ENCODE measurements at regions not wholly inside any gene's neighbourhood (a gene's known extent, or its start where the extent isn't known, plus 50 kb on each side); places are given as distances from the start of the nearest gene placed in this dataset.

GRCh38 chr20:3325864-3326263 is 81.6 kb downstream of the DNAAF9 start:
- DNase-seq (ENCODE audit: low read depth): no peak
- no peak for TF ChIP-seq CTCF (IDR thresholded peaks at IDR 0.05; ENCODE audit: control insufficient read depth, extremely low read depth, insufficient read depth)
- no peak overlapping the region for H3K4me3 ChIP-seq (ENCODE audit: low read depth, low read length)

- DNase-seq (ENCODE audit: low read depth): no peak
Measured at GRCh38 chr20:3323398-3323797, 84.1 kb downstream of the DNAAF9 start.

GRCh38 chr20:3318226-3318884 is 79.4 kb upstream of the SLC4A11 start:
- no peak for DNase-seq (ENCODE audit: low read depth)
- no peak for TF ChIP-seq CTCF (IDR thresholded peaks at IDR 0.05; ENCODE audit: control insufficient read depth, extremely low read depth, insufficient read depth)
- no peak overlapping the region for H3K4me3 ChIP-seq (ENCODE audit: low read depth, low read length)

More at GRCh38 chr20:3323398-3323797, 84.1 kb downstream of the DNAAF9 start:
- H3K4me3 ChIP-seq (ENCODE audit: low read depth, low read length): no peak overlapping the region
- no peak for TF ChIP-seq CTCF (IDR thresholded peaks at IDR 0.05; ENCODE audit: control insufficient read depth, extremely low read depth, insufficient read depth)

- DNase-seq (ENCODE audit: low read depth): no peak
- TF ChIP-seq CTCF (IDR thresholded peaks at IDR 0.05; ENCODE audit: control insufficient read depth, extremely low read depth, insufficient read depth): no peak
- no peak overlapping the region for H3K4me3 ChIP-seq (ENCODE audit: low read depth, low read length)
Measured at GRCh38 chr20:3316136-3316535, 77.1 kb upstream of the SLC4A11 start.

- H3K4me3 ChIP-seq (ENCODE audit: low read depth, low read length): no peak overlapping the region
- DNase-seq (ENCODE audit: low read depth): no peak
- no peak for TF ChIP-seq CTCF (IDR thresholded peaks at IDR 0.05; ENCODE audit: control insufficient read depth, extremely low read depth, insufficient read depth)
Measured at GRCh38 chr20:3315136-3315535, 76.1 kb upstream of the SLC4A11 start.

GRCh38 chr20:3314391-3314790 is 75.4 kb upstream of the SLC4A11 start:
- no peak overlapping the region for H3K4me3 ChIP-seq (ENCODE audit: low read depth, low read length)
- TF ChIP-seq CTCF (IDR thresholded peaks at IDR 0.05; ENCODE audit: control insufficient read depth, extremely low read depth, insufficient read depth): no peak
- no peak for DNase-seq (ENCODE audit: low read depth)

- peak; percentile 69 for TF ChIP-seq CTCF (IDR thresholded peaks at IDR 0.05; ENCODE audit: control insufficient read depth, extremely low read depth, insufficient read depth)
Measured at GRCh38 chr20:3313683-3314065, 74.7 kb upstream of the SLC4A11 start.

More at GRCh38 chr20:3313683-3314065, 74.7 kb upstream of the SLC4A11 start:
- DNase-seq (ENCODE audit: low read depth): peak; percentile 59
- H3K4me3 ChIP-seq (ENCODE audit: low read depth, low read length): no peak overlapping the region

Data from LNCaP clone FGC (cell line).